NCI-H1105 (cell line): ENCODE measurements at regions not wholly inside any gene's neighbourhood (a gene's known extent, or its start where the extent isn't known, plus 50 kb on each side); places are given as distances from the start of the nearest gene placed in this dataset.

Source experiments
- DNase-seq: peaks from one replicate; lab custom pipeline; 2025; lab: John Stamatoyannopoulos, UW

- DNase-seq = no peak
Measured at GRCh38 chr2:71277536-71278103, 50.7 kb upstream of the PAIP2B start.

GRCh38 chr2:71277147-71277475 lies 50.2 kb upstream of the PAIP2B start:
- DNase-seq = no peak

- peak; percentile 34 for DNase-seq
Measured at GRCh38 chr2:71276311-71277146, 49.6 kb upstream of the PAIP2B start.
